ENCODE measurements at regions not wholly inside any gene's neighbourhood (a gene's known extent, or its start where the extent isn't known, plus 50 kb on each side); places are given as distances from the start of the nearest gene placed in this dataset.

GRCh38 chr1:115145226-115145625, 55.9 kb upstream of the TSPAN2 start:
- peak; percentile 34 for TF ChIP-seq MEF2B (IDR thresholded peaks at IDR 0.05; ENCODE audit: partially characterized antibody, poor library complexity, severe bottlenecking)
- no peak for TF ChIP-seq ZBTB33 (IDR thresholded peaks at IDR 0.05)
- no peak for TF ChIP-seq NFYB (IDR thresholded peaks at IDR 0.05; ENCODE audit: insufficient read depth, low read depth, low read length)
- no peak for TF ChIP-seq E2F4 (IDR thresholded peaks at IDR 0.05; ENCODE audit: low read depth, low read length)
- no peak for TF ChIP-seq SP1 (IDR thresholded peaks at IDR 0.05; ENCODE audit: low read depth, low read length)
- no peak for TF ChIP-seq SUZ12 (IDR thresholded peaks at IDR 0.05; ENCODE audit: unreplicated experiment)
- H2AFZ ChIP-seq (ENCODE audit: control insufficient read depth, low read depth, low read length), result no peak overlapping the region
- no TSS peak for BruUV-seq (replicated peaks)
- ChIA-PET CTCF (no interaction called here), POLR2A (no interaction called here), SMC1A (ENCODE audit: uncharacterized antibody, unreplicated experiment) (no interaction called here), RAD21 (ENCODE audit: unreplicated experiment) (no interaction called here)
- H3K4me2 ChIP-seq (ENCODE audit: control insufficient read depth, insufficient read depth), result no peak overlapping the region
- no peak overlapping the region for H3K27ac ChIP-seq (ENCODE audit: control insufficient read depth, insufficient read depth)
- H3K9ac ChIP-seq (ENCODE audit: control insufficient read depth, insufficient read depth, low read length), result no peak overlapping the region
- no peak overlapping the region for H3K4me3 ChIP-seq
- FAIRE-seq (no peak), ATAC-seq (no peak), DNase-seq (ENCODE audit: low read depth, low spot score) (no peak)
- no peaks in the 10 kb centered on the region for H3K36me3 ChIP-seq (ENCODE audit: control insufficient read depth in 2 of 2, insufficient read depth in 2 of 2, low read length in 1 of 2)
- no peaks in the 10 kb centered on the region for H3K4me1 ChIP-seq (ENCODE audit: control insufficient read depth, insufficient read depth, low read length)
- H3K27me3 ChIP-seq (replicated peaks in 1 of 2; ENCODE audit: control insufficient read depth in 2 of 2, insufficient read depth in 2 of 2, low read length in 1 of 2), result no peaks in the 10 kb centered on the region
- in situ Hi-C loops (cut with MboI) (no loop called here), intact Hi-C loops (cut with micrococcal nuclease; ENCODE audit: unreplicated experiment) (no loop called here)
- no peaks in the 10 kb centered on the region for H3K9me3 ChIP-seq (replicated peaks; ENCODE audit: control insufficient read depth, insufficient read depth, low read length)
- 0% methylated on average over 1 of the region's 1 CpG for WGBS (ENCODE audit: insufficient coverage, insufficient replicate concordance, low lambda C conversion rate, missing lambda C conversion rate)
- no peaks in the 10 kb centered on the region for H4K20me1 ChIP-seq (ENCODE audit: control insufficient read depth, insufficient read depth)
- no peaks in the 10 kb centered on the region for H3K79me2 ChIP-seq (ENCODE audit: control insufficient read depth, insufficient read depth, low read length)

Data from GM12878 (cell line).